ENCODE measurements at regions not wholly inside any gene's neighbourhood (a gene's known extent, or its start where the extent isn't known, plus 50 kb on each side); places are given as distances from the start of the nearest gene placed in this dataset.

- CTCF ChIA-PET = no interaction called here
Measured at GRCh38 chr6:14790976-14791375, 454.9 kb upstream of the JARID2 start.

More at GRCh38 chr6:14790976-14791375, 454.9 kb upstream of the JARID2 start:
- TF ChIP-seq SP1 (IDR thresholded peaks at IDR 0.05; ENCODE audit: low read depth) = no peak
- no peak for TF ChIP-seq EGR1 (IDR thresholded peaks at IDR 0.05; ENCODE audit: low read depth)
- TF ChIP-seq REST (IDR thresholded peaks at IDR 0.05; ENCODE audit: low read depth) = no peak
- TF ChIP-seq ZFX (IDR thresholded peaks at IDR 0.05) = no peak
- TF ChIP-seq EZH2phosphoT487 (IDR thresholded peaks at IDR 0.05; ENCODE audit: borderline replicate concordance) = no peak
- no peak for TF ChIP-seq POLR2AphosphoS5 (IDR thresholded peaks at IDR 0.05; ENCODE audit: low read depth, low read length)
- TF ChIP-seq CEBPB (IDR thresholded peaks at IDR 0.05; ENCODE audit: low read depth) = no peak
- H4K20me1 ChIP-seq (ENCODE audit: insufficient read depth) = no peaks in the 10 kb centered on the region
- POLR2A ChIA-PET = interaction anchor here (0.8 kb wide), 1 partner anchor 9 kb away, joined by 3 read pairs; no protein-coding TSS in a partner anchor
- no peak overlapping the region for H3K4me3 ChIP-seq (replicated peaks in 1 of 2; ENCODE audit: low read depth in 1 of 2, low read length in 2 of 2)
- H3K27me3 ChIP-seq (ENCODE audit: insufficient read depth, low read length) = no peaks in the 10 kb centered on the region
- H3K36me3 ChIP-seq (ENCODE audit: control insufficient read depth in 1 of 2, insufficient read depth in 2 of 2, low read length in 2 of 2) = no peaks in the 10 kb centered on the region
- no peaks in the 10 kb centered on the region for H3K9me2 ChIP-seq (ENCODE audit: insufficient read depth)
- RAD21 ChIA-PET (ENCODE audit: low non-redundant PET in 1 of 2, low total read pairs in 2 of 2, uncharacterized antibody in 2 of 2, unreplicated experiment in 2 of 2) = no interaction called here
- H3K9ac ChIP-seq (ENCODE audit: low read length) = no peak overlapping the region
- H3K4me1 ChIP-seq (ENCODE audit: control insufficient read depth in 1 of 2, insufficient read depth in 2 of 2, low read length in 2 of 2) = no peaks in the 10 kb centered on the region
- no peaks in the 10 kb centered on the region for H3K79me2 ChIP-seq (ENCODE audit: insufficient read depth, low read length)
- no peak overlapping the region for H2AFZ ChIP-seq (ENCODE audit: low read depth, low read length, poor library complexity, severe bottlenecking)
- no TSS peak for BruUV-seq (replicated peaks)
- H3K27ac ChIP-seq (ENCODE audit: low read depth, low read length) = no peak overlapping the region
- intact Hi-C loops (cut with micrococcal nuclease) = no loop called here
- H3K9me3 ChIP-seq (ENCODE audit: control insufficient read depth in 1 of 2, insufficient read depth in 1 of 2, low read depth in 1 of 2, low read length in 2 of 2) = no peaks in the 10 kb centered on the region
- no peak overlapping the region for H3K4me2 ChIP-seq (ENCODE audit: low read length)
- ATAC-seq (no peak), DNase-seq (ENCODE audit: low read depth, low spot score) (no peak)

All from HCT116 (cell line).